Naive B cell (primary cell): ENCODE measurements at regions not wholly inside any gene's neighbourhood (a gene's known extent, or its start where the extent isn't known, plus 50 kb on each side); places are given as distances from the start of the nearest gene placed in this dataset.
"Not testable (repeated sequence)": the region's sequence is repeated elsewhere in the genome, so short reads cannot be mapped to it uniquely, and the experiment has no call there.

ENCODE experiments used
- ATAC-seq, 2 donors: fragments of 150-1000 bp; cut with Tn5 transposase; 2 replicates each; pipeline ENCODE4 v1.10.0; 2021; ENCODE audit warnings: low read depth in 2 of 2, mild to moderate bottlenecking in 2 of 2, moderate library complexity in 2 of 2
- DNase-seq: peaks from one replicate; pipeline ENCODE4 v3.0.0; 2022
- H3K27ac Mint-ChIP-seq, 6 donors: one replicate each; pipeline ENCODE4 v1.8.0; 2020 to 2022; ENCODE audit warnings: mild to moderate bottlenecking in 6 of 6, mixed read lengths in 6 of 6, moderate library complexity in 5 of 6, inconsistent platforms in 2 of 6
- H3K27me3 Mint-ChIP-seq, 3 donors: one replicate each; pipeline ENCODE4 v1.8.0; 2021 to 2022; ENCODE audit warnings: mixed read lengths in 3 of 3, mild to moderate bottlenecking in 1 of 3
- H3K36me3 Mint-ChIP-seq, 2 donors: one replicate each; pipeline ENCODE4 v1.8.0; 2020 to 2022; ENCODE audit warnings: mixed read lengths in 2 of 2, inconsistent platforms in 1 of 2, mild to moderate bottlenecking in 1 of 2
- H3K4me1 Mint-ChIP-seq, 3 donors: one replicate each; pipeline ENCODE4 v1.8.0; 2020 to 2022; ENCODE audit warnings: mixed read lengths in 3 of 3, inconsistent platforms in 1 of 3, mild to moderate bottlenecking in 1 of 3, moderate library complexity in 1 of 3
- H3K4me3 Mint-ChIP-seq, 8 donors: one replicate each; pipeline ENCODE4 v1.8.0; 2020 to 2022; ENCODE audit warnings: mild to moderate bottlenecking in 8 of 8, mixed read lengths in 8 of 8, moderate library complexity in 8 of 8, inconsistent platforms in 2 of 8
- H3K9me3 Mint-ChIP-seq, 7 donors: one replicate each; pipeline ENCODE4 v1.8.0; 2020 to 2022; ENCODE audit warnings: mixed read lengths in 7 of 7, mild to moderate bottlenecking in 5 of 7, inconsistent platforms in 2 of 7, moderate library complexity in 1 of 7

- H3K27ac Mint-ChIP-seq: no peak overlapping the region
- no peak for ATAC-seq
- H3K36me3 Mint-ChIP-seq: peaks cover 0 to 11% of the 10 kb centered on the region in 2 donors
- H3K4me1 Mint-ChIP-seq: no peaks in the 10 kb centered on the region
- no peak for DNase-seq
- peaks cover 0 to 39% (median 36%) of the 10 kb centered on the region in 3 donors for H3K27me3 Mint-ChIP-seq
- H3K4me3 Mint-ChIP-seq: no peak overlapping the region
- peaks cover 7 to 21% (median 10%) of the 10 kb centered on the region in 7 donors for H3K9me3 Mint-ChIP-seq
Measured at GRCh38 chr9:91012933-91013841, 211.6 kb downstream of the SYK start.

- peaks cover 9 to 30% (median 14%) of the 10 kb centered on the region in 7 donors for H3K9me3 Mint-ChIP-seq
- no peak overlapping the region for H3K4me3 Mint-ChIP-seq
- ATAC-seq (no peak), DNase-seq (no peak)
- H3K27ac Mint-ChIP-seq: no peak overlapping the region
- no peaks in the 10 kb centered on the region for H3K4me1 Mint-ChIP-seq
- peaks cover 0 to 11% of the 10 kb centered on the region in 2 donors for H3K36me3 Mint-ChIP-seq
- peaks cover 12 to 68% (median 60%) of the 10 kb centered on the region in 3 donors for H3K27me3 Mint-ChIP-seq
Measured at GRCh38 chr9:91017245-91017644, 215.6 kb downstream of the SYK start.

GRCh38 chr9:91019871-91020270 is 218.3 kb downstream of the SYK start:
- H3K9me3 Mint-ChIP-seq: peaks cover 0 to 16% (median 7%) of the 10 kb centered on the region in 7 donors
- not testable (repeated sequence) for ATAC-seq, H3K4me3 Mint-ChIP-seq, H3K4me1 Mint-ChIP-seq, H3K36me3 Mint-ChIP-seq, DNase-seq, H3K27ac Mint-ChIP-seq
- H3K27me3 Mint-ChIP-seq: peaks cover 17 to 68% (median 49%) of the 10 kb centered on the region in 3 donors

- not testable (repeated sequence) for H3K27ac Mint-ChIP-seq, H3K36me3 Mint-ChIP-seq, DNase-seq, H3K4me3 Mint-ChIP-seq, H3K4me1 Mint-ChIP-seq, ATAC-seq
- peaks cover 0 to 16% (median 7%) of the 10 kb centered on the region in 7 donors for H3K9me3 Mint-ChIP-seq
- peaks cover 23 to 72% (median 51%) of the 10 kb centered on the region in 3 donors for H3K27me3 Mint-ChIP-seq
Measured at GRCh38 chr9:91021656-91022055, 220.0 kb downstream of the SYK start.

- Mint-ChIP-seq H3K27ac (no peak overlapping the region), H3K27me3 (peaks cover 34 to 75% (median 51%) of the 10 kb centered on the region in 3 donors), H3K4me1 (no peaks in the 10 kb centered on the region), H3K36me3 (no peaks in the 10 kb centered on the region), H3K9me3 (peaks cover 0 to 6% (median 1%) of the 10 kb centered on the region in 7 donors), H3K4me3 (no peak overlapping the region)
- ATAC-seq (no peak), DNase-seq (no peak)
Measured at GRCh38 chr9:91023741-91024140, 222.1 kb downstream of the SYK start.

- H3K4me3 Mint-ChIP-seq: no peak overlapping the region
Measured at GRCh38 chr9:91024841-91025240, 223.2 kb downstream of the SYK start.

GRCh38 chr9:91025856-91026255 is 224.2 kb downstream of the SYK start:
- H3K36me3 Mint-ChIP-seq: no peaks in the 10 kb centered on the region
- peak overlapping the region in 2 of 6 donors; percentile 26 to 82 for H3K27ac Mint-ChIP-seq
- DNase-seq: no peak
- H3K27me3 Mint-ChIP-seq: peaks cover 32 to 71% (median 45%) of the 10 kb centered on the region in 3 donors
- no peak for ATAC-seq
- H3K4me1 Mint-ChIP-seq: no peaks in the 10 kb centered on the region
- peaks cover 0 to 3% (median 0%) of the 10 kb centered on the region in 7 donors for H3K9me3 Mint-ChIP-seq
- no peak overlapping the region for H3K4me3 Mint-ChIP-seq

More at GRCh38 chr9:91024841-91025240, 223.2 kb downstream of the SYK start:
- Mint-ChIP-seq H3K4me1 (no peaks in the 10 kb centered on the region), H3K27me3 (peaks cover 34 to 74% (median 51%) of the 10 kb centered on the region in 3 donors), H3K9me3 (peaks cover 0 to 3% (median 0%) of the 10 kb centered on the region in 7 donors), H3K36me3 (no peaks in the 10 kb centered on the region), H3K27ac (no peak overlapping the region)
- ATAC-seq (no peak), DNase-seq (no peak)

GRCh38 chr9:91026266-91026665 is 224.6 kb downstream of the SYK start:
- Mint-ChIP-seq H3K27ac (peak overlapping the region in 1 of 6 donors; percentile 82), H3K4me1 (no peaks in the 10 kb centered on the region), H3K9me3 (peaks cover 0 to 3% (median 0%) of the 10 kb centered on the region in 7 donors), H3K36me3 (no peaks in the 10 kb centered on the region), H3K27me3 (peaks cover 32 to 71% (median 47%) of the 10 kb centered on the region in 3 donors), H3K4me3 (no peak overlapping the region)
- DNase-seq (no peak), ATAC-seq (no peak)

GRCh38 chr9:91027005-91027404 is 225.4 kb downstream of the SYK start:
- DNase-seq (no peak), ATAC-seq (no peak)
- H3K4me1 Mint-ChIP-seq: no peaks in the 10 kb centered on the region
- no peak overlapping the region for H3K4me3 Mint-ChIP-seq
- no peaks in the 10 kb centered on the region for H3K36me3 Mint-ChIP-seq
- H3K27me3 Mint-ChIP-seq: peaks cover 29 to 72% (median 54%) of the 10 kb centered on the region in 3 donors
- H3K27ac Mint-ChIP-seq: no peak overlapping the region
- H3K9me3 Mint-ChIP-seq: peaks cover 0 to 3% (median 0%) of the 10 kb centered on the region in 7 donors

- H3K9me3 Mint-ChIP-seq: peaks cover 0 to 3% (median 0%) of the 10 kb centered on the region in 7 donors
- DNase-seq: no peak
- H3K27ac Mint-ChIP-seq: peak overlapping the region in 1 of 6 donors; percentile 40
Measured at GRCh38 chr9:91028166-91028827, 226.7 kb downstream of the SYK start.

GRCh38 chr9:91029650-91030361 is 228.2 kb downstream of the SYK start:
- no peaks in the 10 kb centered on the region for H3K4me1 Mint-ChIP-seq
- H3K9me3 Mint-ChIP-seq: peaks cover 0 to 3% (median 0%) of the 10 kb centered on the region in 7 donors
- no peak for DNase-seq
- peaks cover 25 to 60% (median 48%) of the 10 kb centered on the region in 3 donors for H3K27me3 Mint-ChIP-seq
- H3K36me3 Mint-ChIP-seq: no peaks in the 10 kb centered on the region
- ATAC-seq: no peak
- no peak overlapping the region for H3K27ac Mint-ChIP-seq
- no peak overlapping the region for H3K4me3 Mint-ChIP-seq

More at GRCh38 chr9:91028166-91028827, 226.7 kb downstream of the SYK start:
- H3K4me1 Mint-ChIP-seq: no peaks in the 10 kb centered on the region
- ATAC-seq: no peak
- no peaks in the 10 kb centered on the region for H3K36me3 Mint-ChIP-seq
- peaks cover 29 to 64% (median 57%) of the 10 kb centered on the region in 3 donors for H3K27me3 Mint-ChIP-seq
- H3K4me3 Mint-ChIP-seq: no peak overlapping the region

GRCh38 chr9:91032121-91032531 is 230.5 kb downstream of the SYK start:
- peak overlapping the region in 1 of 6 donors; percentile 56 for H3K27ac Mint-ChIP-seq
- H3K4me3 Mint-ChIP-seq: no peak overlapping the region
- peaks cover 0 to 3% (median 0%) of the 10 kb centered on the region in 7 donors for H3K9me3 Mint-ChIP-seq
- no peak for ATAC-seq
- no peak for DNase-seq
- peaks cover 3 to 14% (median 9%) of the 10 kb centered on the region in 3 donors for H3K4me1 Mint-ChIP-seq
- no peaks in the 10 kb centered on the region for H3K36me3 Mint-ChIP-seq
- peaks cover 31 to 65% (median 47%) of the 10 kb centered on the region in 3 donors for H3K27me3 Mint-ChIP-seq

- no peak for DNase-seq
- H3K4me3 Mint-ChIP-seq: no peak overlapping the region
- peaks cover 10 to 21% (median 17%) of the 10 kb centered on the region in 3 donors for H3K4me1 Mint-ChIP-seq
- H3K27ac Mint-ChIP-seq: peak overlapping the region in 1 of 6 donors; percentile 31
- ATAC-seq: no peak
- H3K36me3 Mint-ChIP-seq: no peaks in the 10 kb centered on the region
- peaks cover 34 to 65% (median 52%) of the 10 kb centered on the region in 3 donors for H3K27me3 Mint-ChIP-seq
- peaks cover 0 to 3% (median 0%) of the 10 kb centered on the region in 7 donors for H3K9me3 Mint-ChIP-seq
Measured at GRCh38 chr9:91033270-91033669, 231.7 kb downstream of the SYK start.
